ENCODE measurements at regions not wholly inside any gene's neighbourhood (a gene's known extent, or its start where the extent isn't known, plus 50 kb on each side); places are given as distances from the start of the nearest gene placed in this dataset.

DNA sequence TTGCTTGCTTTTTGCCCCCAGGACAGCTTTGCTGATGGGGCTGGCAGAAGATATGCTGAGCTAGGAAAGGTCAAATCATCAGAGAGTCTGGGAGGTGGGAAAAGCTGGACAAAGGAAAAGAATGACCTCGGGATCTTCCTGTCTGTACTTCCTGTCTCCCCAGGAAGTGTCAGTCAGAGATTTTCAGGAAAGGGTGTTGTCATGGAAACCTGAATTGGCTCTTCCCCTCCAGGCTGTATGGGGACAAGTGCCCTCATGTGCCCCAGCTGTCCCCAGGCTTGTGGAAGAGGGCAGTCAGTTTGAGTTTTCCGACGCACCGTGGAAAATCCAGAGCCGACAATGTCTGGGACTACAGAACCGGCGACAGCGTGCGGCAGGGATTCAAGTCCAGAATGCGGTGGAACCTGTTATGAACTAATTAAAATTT lies 122.7 kb upstream of the ZFHX3 start:
- no peak overlapping the region for H3K4me3 ChIP-seq (ENCODE audit: insufficient read depth, low read depth, low read length)
- H3K36me3 ChIP-seq (replicated peaks; ENCODE audit: control insufficient read depth, insufficient read depth, low read length): no peaks in the 10 kb centered on the region
- peaks cover 4% of the 10 kb centered on the region for H3K27me3 ChIP-seq (ENCODE audit: control insufficient read depth, insufficient read depth, low read length)
- no peak for DNase-seq

- H3K27me3 ChIP-seq (ENCODE audit: control insufficient read depth, insufficient read depth, low read length): no peaks in the 10 kb centered on the region; the same call in 1 of the 2 replicates
- no peak overlapping the region for H3K4me3 ChIP-seq (ENCODE audit: insufficient read depth, low read depth, low read length)
- no peak for DNase-seq
- H3K36me3 ChIP-seq (replicated peaks; ENCODE audit: control insufficient read depth, insufficient read depth, low read length): no peaks in the 10 kb centered on the region
These were observed 119.1 kb upstream of the ZFHX3 start for GRCh38 chr16:73166947-73167550.

DNA sequence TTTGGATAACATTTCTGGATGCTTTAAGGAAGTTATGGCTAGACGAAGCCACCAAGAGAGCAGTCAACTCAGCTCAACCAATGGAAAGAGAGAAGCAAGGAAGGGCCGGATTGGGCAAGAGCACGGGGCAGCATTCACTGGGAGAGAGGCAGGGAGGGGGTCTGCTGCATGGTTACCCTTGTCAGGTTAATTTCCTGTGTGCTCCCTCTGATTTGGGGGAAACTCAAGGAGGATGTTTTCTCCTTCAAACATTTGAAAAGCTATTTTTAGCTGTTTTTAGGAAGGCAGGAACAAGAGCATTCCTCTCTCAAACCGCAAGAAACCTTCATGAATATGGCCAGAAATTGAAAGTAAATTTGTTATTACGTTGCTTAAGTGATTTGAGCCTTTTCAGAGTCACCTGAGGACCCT lies 118.5 kb upstream of the ZFHX3 start:
- DNase-seq: peak; percentile 32
- Histone ChIP-seq H3K27me3 (ENCODE audit: control insufficient read depth, insufficient read depth, low read length) (no peaks in the 10 kb centered on the region), H3K4me3 (ENCODE audit: insufficient read depth, low read depth, low read length) (no peak overlapping the region), H3K36me3 (replicated peaks; ENCODE audit: control insufficient read depth, insufficient read depth, low read length) (no peaks in the 10 kb centered on the region)

DNA sequence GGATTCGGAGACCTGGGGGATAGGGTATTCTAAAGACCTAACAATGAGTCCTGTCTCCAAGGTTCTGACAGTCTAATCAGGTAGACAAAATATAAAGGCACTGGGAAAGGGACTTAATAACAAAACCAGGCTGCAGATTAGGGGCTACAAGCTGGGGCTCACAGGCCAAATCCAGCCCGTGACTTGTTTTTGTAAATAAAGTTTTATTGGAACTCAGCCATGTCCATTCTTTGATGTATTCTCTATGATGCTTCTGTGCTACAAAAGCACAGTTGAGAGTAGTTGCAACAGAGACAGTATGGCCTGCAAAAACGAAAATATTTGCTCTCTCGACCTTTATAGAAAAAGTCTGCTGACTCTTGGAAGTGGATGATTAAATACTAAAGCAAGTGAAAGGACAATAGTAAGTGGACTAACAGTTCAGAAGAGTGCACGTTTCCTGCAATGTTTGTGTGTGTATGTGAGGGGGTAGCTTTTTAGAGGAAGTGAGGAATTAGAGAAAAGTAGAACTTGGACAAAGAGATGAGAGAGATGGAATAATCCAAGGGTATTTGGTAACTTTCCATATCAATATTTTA lies 115.4 kb upstream of the ZFHX3 start:
- no peaks in the 10 kb centered on the region for H3K27me3 ChIP-seq (ENCODE audit: control insufficient read depth, insufficient read depth, low read length)
- no peaks in the 10 kb centered on the region for H3K36me3 ChIP-seq (replicated peaks; ENCODE audit: control insufficient read depth, insufficient read depth, low read length)
- DNase-seq: no peak
- H3K4me3 ChIP-seq (ENCODE audit: insufficient read depth, low read depth, low read length): no peak overlapping the region

DNA sequence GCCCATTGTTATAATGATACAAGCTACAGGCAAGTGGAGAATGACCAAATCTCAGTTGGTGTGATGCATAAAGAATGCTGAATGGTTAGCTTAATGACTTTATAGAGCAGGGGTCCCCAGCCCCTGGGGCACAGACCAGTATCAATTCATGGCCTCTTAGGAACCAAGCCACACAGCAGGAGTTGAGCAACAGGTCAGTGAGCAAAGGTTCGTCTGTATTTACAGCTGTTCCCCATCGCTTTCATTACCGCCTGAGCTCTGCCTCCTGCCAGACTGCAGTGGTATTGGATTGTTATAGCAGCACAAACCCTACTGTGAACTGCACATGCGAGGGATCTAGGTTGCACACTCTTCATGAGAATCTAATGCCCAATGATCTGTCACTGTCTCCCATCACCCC lies 114.0 kb upstream of the ZFHX3 start:
- DNase-seq: no peak
- Histone ChIP-seq H3K27me3 (ENCODE audit: control insufficient read depth, insufficient read depth, low read length) (no peaks in the 10 kb centered on the region), H3K36me3 (replicated peaks; ENCODE audit: control insufficient read depth, insufficient read depth, low read length) (no peaks in the 10 kb centered on the region), H3K4me3 (ENCODE audit: insufficient read depth, low read depth, low read length) (no peak overlapping the region)

GRCh38 chr16:73159296-73159695 lies 111.4 kb upstream of the ZFHX3 start:
- Histone ChIP-seq H3K4me3 (ENCODE audit: insufficient read depth, low read depth, low read length) (no peak overlapping the region), H3K27me3 (ENCODE audit: control insufficient read depth, insufficient read depth, low read length) (no peaks in the 10 kb centered on the region), H3K36me3 (replicated peaks; ENCODE audit: control insufficient read depth, insufficient read depth, low read length) (no peaks in the 10 kb centered on the region)
- DNase-seq: no peak

DNA sequence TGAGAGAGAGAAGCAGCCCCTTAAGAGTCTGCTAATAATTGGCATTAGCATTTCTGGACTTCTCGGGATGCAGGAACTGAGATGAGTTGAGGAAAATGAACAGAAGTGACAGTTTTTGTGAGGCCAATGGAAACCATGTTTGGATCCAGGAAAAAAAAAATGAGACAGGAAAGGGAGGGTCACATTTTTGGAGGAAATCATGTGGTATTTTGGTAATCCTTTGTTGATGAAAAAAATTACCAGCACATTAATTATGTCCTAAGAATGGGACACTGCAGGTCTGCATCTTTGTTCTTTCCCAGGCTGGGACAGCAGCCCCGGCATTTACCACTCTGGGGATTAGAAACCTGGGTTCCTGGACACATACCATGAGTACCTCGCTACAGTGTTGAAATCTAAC lies 109.9 kb upstream of the ZFHX3 start:
- no peaks in the 10 kb centered on the region for H3K36me3 ChIP-seq (replicated peaks; ENCODE audit: control insufficient read depth, insufficient read depth, low read length)
- H3K4me3 ChIP-seq (ENCODE audit: insufficient read depth, low read depth, low read length): no peak overlapping the region
- no peak for DNase-seq
- H3K27me3 ChIP-seq (ENCODE audit: control insufficient read depth, insufficient read depth, low read length): no peaks in the 10 kb centered on the region

DNA sequence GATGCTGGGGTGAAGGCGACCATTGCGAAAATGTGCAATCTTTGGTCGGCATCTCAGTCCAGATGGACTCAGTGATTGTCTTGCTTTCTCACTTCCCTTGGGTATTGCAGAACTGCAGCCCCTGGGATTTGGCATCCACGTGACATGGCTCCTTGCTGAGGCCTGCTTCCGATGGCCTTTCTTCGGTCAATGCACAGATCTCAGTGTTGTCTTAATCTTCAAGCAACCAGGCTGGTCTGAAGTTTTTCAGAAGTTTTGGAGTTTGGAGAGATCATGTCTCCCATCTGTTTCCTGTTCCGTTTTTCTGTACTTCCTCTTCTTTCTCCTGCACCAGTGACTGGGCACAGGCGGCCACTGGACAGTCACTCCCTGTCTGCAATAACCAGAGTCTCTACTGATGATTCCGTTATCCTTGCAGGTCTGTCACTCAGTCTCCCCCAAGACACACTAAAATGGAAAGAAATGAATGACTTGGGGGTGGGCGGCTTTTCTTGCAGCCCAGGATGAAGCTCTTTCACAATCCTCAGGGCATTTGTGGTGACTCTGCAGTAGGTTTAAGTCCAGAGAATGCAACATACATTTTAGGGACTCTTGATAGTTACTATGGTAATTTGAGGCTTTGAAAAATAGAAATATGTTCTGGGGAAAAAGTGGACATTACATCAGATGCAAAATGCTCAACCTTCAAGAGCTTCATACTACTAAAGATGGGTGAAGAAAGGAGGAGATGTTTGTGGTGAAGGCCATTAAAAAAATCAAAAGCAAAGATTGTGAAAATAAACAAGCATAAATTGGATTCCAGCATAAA lies 106.3 kb upstream of the ZFHX3 start:
- Histone ChIP-seq H3K36me3 (replicated peaks; ENCODE audit: control insufficient read depth, insufficient read depth, low read length) (no peaks in the 10 kb centered on the region), H3K27me3 (ENCODE audit: control insufficient read depth, insufficient read depth, low read length) (no peaks in the 10 kb centered on the region), H3K4me3 (ENCODE audit: insufficient read depth, low read depth, low read length) (no peak overlapping the region)
- DNase-seq: no peak

DNA sequence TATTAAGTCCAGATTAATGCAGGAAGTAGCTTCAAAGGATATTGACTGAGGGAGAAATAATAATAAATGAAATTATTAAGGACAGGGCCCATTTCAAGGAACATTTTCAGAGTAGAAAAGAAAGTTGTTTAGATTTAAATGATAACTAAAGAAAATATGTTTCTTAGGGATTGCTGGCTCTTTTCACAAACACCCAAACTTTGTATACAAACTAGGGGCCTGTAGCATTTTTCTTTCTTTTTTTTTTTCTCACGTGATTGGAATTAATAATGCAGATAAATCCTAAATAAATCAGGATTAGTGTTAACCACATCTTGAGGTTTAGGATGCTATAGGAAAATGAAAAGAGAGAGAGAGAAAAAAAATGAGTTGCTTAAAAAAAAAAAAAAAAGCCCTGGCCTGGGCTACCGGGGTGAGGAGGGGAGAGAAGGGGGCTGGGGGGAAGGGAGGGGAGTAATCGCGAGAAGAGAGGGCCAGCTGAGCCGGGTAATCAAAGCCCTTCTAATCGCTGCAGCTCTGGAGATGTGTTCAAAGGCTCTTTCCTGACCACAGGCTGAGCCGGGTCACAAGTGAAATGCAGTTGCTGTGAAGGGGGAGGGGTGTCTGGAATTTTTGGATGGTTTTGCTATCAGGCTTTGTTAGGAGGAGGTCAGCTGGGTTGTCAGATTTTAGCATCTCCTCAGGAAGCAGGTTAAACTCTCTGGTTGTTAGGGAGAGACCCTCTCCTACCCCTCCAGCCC lies 104.6 kb upstream of the ZFHX3 start:
- H3K36me3 ChIP-seq (replicated peaks; ENCODE audit: control insufficient read depth, insufficient read depth, low read length): no peaks in the 10 kb centered on the region
- H3K4me3 ChIP-seq (ENCODE audit: insufficient read depth, low read depth, low read length): no peak overlapping the region

GRCh38 chr16:73151941-73152340 lies 104.0 kb upstream of the ZFHX3 start:
- Histone ChIP-seq H3K4me3 (ENCODE audit: insufficient read depth, low read depth, low read length) (no peak overlapping the region), H3K36me3 (replicated peaks; ENCODE audit: control insufficient read depth, insufficient read depth, low read length) (no peaks in the 10 kb centered on the region), H3K27me3 (ENCODE audit: control insufficient read depth, insufficient read depth, low read length) (no peaks in the 10 kb centered on the region)
- DNase-seq: no peak

More for the DNA sequence above, 104.6 kb upstream of the ZFHX3 start:
- DNase-seq: peak; percentile 67
- no peaks in the 10 kb centered on the region for H3K27me3 ChIP-seq (ENCODE audit: control insufficient read depth, insufficient read depth, low read length)

DNA sequence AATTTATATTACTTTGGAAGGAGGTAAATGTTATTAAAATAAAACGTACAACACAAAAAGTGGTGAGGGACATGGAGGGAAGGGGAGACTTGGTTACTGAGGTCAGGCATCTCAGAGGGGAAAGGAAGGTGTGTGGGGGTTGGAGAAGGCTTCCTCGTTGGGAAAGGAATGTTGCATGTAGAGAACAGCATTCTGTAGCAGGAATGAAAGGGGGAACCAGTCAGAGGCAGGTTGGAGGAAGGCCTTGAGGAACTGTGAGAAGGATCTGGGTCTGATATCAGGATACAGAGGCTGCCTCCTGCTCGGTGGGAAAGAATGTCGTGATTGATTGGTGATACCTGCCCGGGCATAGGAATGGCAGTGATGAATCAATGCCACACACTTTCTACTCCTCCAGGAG lies 103.3 kb upstream of the ZFHX3 start:
- Histone ChIP-seq H3K36me3 (replicated peaks; ENCODE audit: control insufficient read depth, insufficient read depth, low read length) (no peaks in the 10 kb centered on the region), H3K4me3 (ENCODE audit: insufficient read depth, low read depth, low read length) (no peak overlapping the region), H3K27me3 (ENCODE audit: control insufficient read depth, insufficient read depth, low read length) (no peaks in the 10 kb centered on the region)
- peak; percentile 44 for DNase-seq

GRCh38 chr16:73150786-73151185 lies 102.9 kb upstream of the ZFHX3 start:
- no peak for DNase-seq
- Histone ChIP-seq H3K36me3 (replicated peaks; ENCODE audit: control insufficient read depth, insufficient read depth, low read length) (no peaks in the 10 kb centered on the region), H3K4me3 (ENCODE audit: insufficient read depth, low read depth, low read length) (no peak overlapping the region), H3K27me3 (ENCODE audit: control insufficient read depth, insufficient read depth, low read length) (no peaks in the 10 kb centered on the region)

DNA sequence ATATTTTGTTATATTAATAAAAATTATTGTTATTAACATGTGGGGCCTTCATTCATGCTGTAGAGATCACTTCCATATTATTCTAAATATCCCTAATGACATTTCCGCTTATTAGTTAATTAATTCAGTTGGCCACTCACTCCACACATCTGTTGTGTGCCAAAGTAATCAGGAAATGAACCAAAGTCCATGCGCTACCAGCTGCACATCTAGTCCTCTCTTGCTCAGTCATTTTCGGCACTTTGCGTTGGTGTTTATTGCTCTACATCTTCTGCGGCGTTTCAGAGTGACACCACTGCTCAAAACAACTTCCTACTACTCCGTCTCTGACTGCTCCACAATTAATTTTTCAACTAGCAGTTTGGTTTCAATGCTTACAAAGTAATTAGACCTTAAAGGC lies 101.4 kb upstream of the ZFHX3 start:
- no peak for DNase-seq
- H3K4me3 ChIP-seq (ENCODE audit: insufficient read depth, low read depth, low read length): no peak overlapping the region
- H3K36me3 ChIP-seq (replicated peaks; ENCODE audit: control insufficient read depth, insufficient read depth, low read length): no peaks in the 10 kb centered on the region
- H3K27me3 ChIP-seq (ENCODE audit: control insufficient read depth, insufficient read depth, low read length): no peaks in the 10 kb centered on the region

- no peak for DNase-seq
- no peak overlapping the region for H3K4me3 ChIP-seq (ENCODE audit: insufficient read depth, low read depth, low read length)
- no peaks in the 10 kb centered on the region for H3K27me3 ChIP-seq (ENCODE audit: control insufficient read depth, insufficient read depth, low read length)
- H3K36me3 ChIP-seq (replicated peaks; ENCODE audit: control insufficient read depth, insufficient read depth, low read length): no peaks in the 10 kb centered on the region
These were observed 100.0 kb upstream of the ZFHX3 start for GRCh38 chr16:73147958-73148357.

Data from H7 (cell line).